Panc1 (cell line): ENCODE measurements at regions not wholly inside any gene's neighbourhood (a gene's known extent, or its start where the extent isn't known, plus 50 kb on each side); places are given as distances from the start of the nearest gene placed in this dataset.

ENCODE experiments used
- ATAC-seq: fragments of 200-7000 bp; cut with Tn5 transposase; 2 replicates; pipeline ENCODE4 v1.9.1; 2020; ENCODE audit warnings: mild to moderate bottlenecking, moderate library complexity
- BruUV-seq: library from RNA; stranded (reverse); fragments of 400-500 nt; replicated peaks from 2 replicates; lab custom pipeline; 2021; lab: Mats Ljungman, UMichigan
- CTCF ChIA-PET: fragments of 300-600 bp; sonication (Branson Sonifier 250); formaldehyde crosslinking; loops from one replicate; lab custom pipeline; 2022; ENCODE audit warnings: antibody characterized with exemption; lab: Charles Lee
- POLR2A ChIA-PET: fragments of 300-600 bp; sonication (Branson Sonifier 250); formaldehyde crosslinking; loops from one replicate; lab custom pipeline; 2022; ENCODE audit warnings: antibody characterized with exemption; lab: Charles Lee
- DNase-seq: peaks from one replicate; pipeline ENCODE4 v3.0.0-alpha.2; 2010; ENCODE audit warnings: low read depth, low spot score
- H3K27ac ChIP-seq: 2 replicates; pipeline ENCODE4 v1.5.1; 2011; ENCODE audit warnings: mild to moderate bottlenecking, low read length, inconsistent platforms
- H3K27me3 ChIP-seq: fragments of 200-500 bp; sonication (Bioruptor generic); 2 replicates; pipeline ENCODE4 v1.6.0; 2014; ENCODE audit warnings: low read length, inconsistent platforms; ENCODE audit not compliant: control insufficient read depth, insufficient read depth
- H3K36me3 ChIP-seq: fragments of 200-500 bp; sonication (Bioruptor generic); 2 replicates; pipeline ENCODE4 v1.5.1; 2014; ENCODE audit warnings: inconsistent platforms, mild to moderate bottlenecking, low read length, moderate library complexity; ENCODE audit not compliant: control insufficient read depth, insufficient read depth
- H3K4me1 ChIP-seq: 2 replicates; pipeline ENCODE4 v1.5.1; 2011; ENCODE audit warnings: inconsistent platforms, mild to moderate bottlenecking, low read length, moderate library complexity; ENCODE audit not compliant: control insufficient read depth, insufficient read depth
- H3K4me3 ChIP-seq, 2 experiments: 2 replicates each; pipeline ENCODE4 v1.5.1; 2011 to 2012; ENCODE audit warnings: low read depth in 2 of 2, low read length in 2 of 2, mild to moderate bottlenecking in 2 of 2, inconsistent platforms in 1 of 2, moderate library complexity in 1 of 2
- H3K9me3 ChIP-seq: fragments of 200-500 bp; sonication (Bioruptor generic); 2 replicates; pipeline ENCODE4 v1.5.1; 2014; ENCODE audit warnings: low read depth, mild to moderate bottlenecking, inconsistent platforms, low read length, moderate library complexity; ENCODE audit not compliant: control insufficient read depth, insufficient read depth
- CTCF ChIP-seq: fragments of 450-650 bp; IDR thresholded peaks from 2 replicates; pipeline ENCODE4 v1.5.1; 2017; ENCODE audit warnings: mild to moderate bottlenecking
- POLR2AphosphoS5 ChIP-seq: IDR thresholded peaks from 2 replicates; pipeline ENCODE4 v1.6.1; 2012; ENCODE audit warnings: mild to moderate bottlenecking, low read depth, low read length, moderate library complexity
- REST ChIP-seq, 2 experiments: IDR thresholded peaks; 2 replicates each; pipeline ENCODE4 v1.6.1; 2011 to 2012; ENCODE audit warnings: low read depth in 2 of 2, control low read depth in 1 of 2, low read length in 1 of 2, mild to moderate bottlenecking in 1 of 2, moderate library complexity in 1 of 2; ENCODE audit not compliant: insufficient read depth in 1 of 2
- SIN3A ChIP-seq: IDR thresholded peaks from 2 replicates; pipeline ENCODE4 v1.6.1; 2012; ENCODE audit warnings: low read depth, mild to moderate bottlenecking, low read length, moderate library complexity, borderline replicate concordance; ENCODE audit not compliant: insufficient read depth
- TCF7L2 ChIP-seq: IDR thresholded peaks from 2 replicates; pipeline ENCODE4 v1.6.1; 2011; ENCODE audit warnings: mild to moderate bottlenecking, low read depth, low read length, inconsistent platforms
- in situ Hi-C: cut with HindIII; loops from 2 replicates; pipeline ENCODE4 v1.10.0; 2016; ENCODE audit warnings: low sequenced_read_pairs, low pct_unique_long_range_greater_than_20kb
- intact Hi-C: fragments of 100-400 bp; cut with micrococcal nuclease; formaldehyde crosslinking; loops from one replicate; pipeline ENCODE4 v1.10.0; 2022; ENCODE audit not compliant: unreplicated experiment

- ATAC-seq (no peak), DNase-seq (no peak)
- H3K27ac ChIP-seq = no peak overlapping the region
- no peaks in the 10 kb centered on the region for H3K27me3 ChIP-seq
- intact Hi-C loops = no loop called here
- ChIA-PET CTCF (no interaction called here), POLR2A (no interaction called here)
- in situ Hi-C loops = no loop called here
- no peak for TF ChIP-seq POLR2AphosphoS5
- TF ChIP-seq SIN3A = no peak
- no peak for TF ChIP-seq CTCF
- no peak for TF ChIP-seq REST (IDR thresholded peaks at IDR 0.05; ENCODE audit: insufficient read depth in 1 of 2, low read depth in 2 of 2, low read length in 1 of 2)
- no peak for TF ChIP-seq TCF7L2
- H3K9me3 ChIP-seq = no peaks in the 10 kb centered on the region
- no TSS peak for BruUV-seq
- no peak overlapping the region for H3K4me3 ChIP-seq
- no peaks in the 10 kb centered on the region for H3K36me3 ChIP-seq
- no peaks in the 10 kb centered on the region for H3K4me1 ChIP-seq
Measured at GRCh38 chr18:6605115-6605869, 124.2 kb upstream of the ARHGAP28 start.

- Histone ChIP-seq H3K4me1 (no peaks in the 10 kb centered on the region), H3K36me3 (no peaks in the 10 kb centered on the region), H3K27ac (no peak overlapping the region), H3K27me3 (no peaks in the 10 kb centered on the region), H3K9me3 (no peaks in the 10 kb centered on the region), H3K4me3 (no peak overlapping the region)
- POLR2A ChIA-PET = no interaction called here
- no peak for DNase-seq
- no peak for ATAC-seq
- in situ Hi-C loops (no loop called here), intact Hi-C loops (no loop called here)
- BruUV-seq = no TSS peak
- CTCF ChIA-PET = no interaction called here
- TF ChIP-seq REST (IDR thresholded peaks at IDR 0.05; ENCODE audit: insufficient read depth in 1 of 2, low read depth in 2 of 2, low read length in 1 of 2) (no peak), TCF7L2 (no peak), POLR2AphosphoS5 (no peak), CTCF (no peak), SIN3A (no peak)
Measured at GRCh38 chr18:6606411-6607085, 123.0 kb upstream of the ARHGAP28 start.
